ENCODE measurements at regions not wholly inside any gene's neighbourhood (a gene's known extent, or its start where the extent isn't known, plus 50 kb on each side); places are given as distances from the start of the nearest gene placed in this dataset.

DNA sequence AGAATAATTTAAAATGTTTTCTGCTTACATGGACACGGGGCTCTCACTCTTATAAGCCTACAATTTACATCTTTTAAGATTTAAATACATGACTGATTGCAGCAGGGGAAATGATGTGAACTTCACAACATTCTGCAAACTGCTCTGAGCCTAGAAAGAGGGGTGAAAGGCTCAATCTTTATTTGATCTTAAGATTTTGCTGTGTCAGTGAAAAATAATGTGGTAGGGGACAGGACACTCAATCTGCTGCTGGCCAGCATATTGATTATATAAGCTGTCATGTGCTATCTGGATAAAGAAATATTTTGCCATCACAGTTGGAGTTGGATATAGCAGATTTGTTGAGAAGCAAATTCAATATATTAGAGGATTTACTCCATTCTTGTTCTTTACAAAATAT is 2210.5 kb downstream of the PCDH7 start:
- TF ChIP-seq EZH2 (IDR thresholded peaks at IDR 0.05; ENCODE audit: insufficient read depth, poor library complexity, severe bottlenecking): no peak
- TF ChIP-seq EZH2phosphoT487 (IDR thresholded peaks at IDR 0.05; ENCODE audit: insufficient read depth, low read depth): no peak
